NCI-H2029 (cell line): ENCODE measurements at regions not wholly inside any gene's neighbourhood (a gene's known extent, or its start where the extent isn't known, plus 50 kb on each side); places are given as distances from the start of the nearest gene placed in this dataset.
"Not testable (repeated sequence)": the region's sequence is repeated elsewhere in the genome, so short reads cannot be mapped to it uniquely, and the experiment has no call there.

ENCODE experiments used
- DNase-seq: peaks from one replicate; lab custom pipeline; 2025; lab: John Stamatoyannopoulos, UW

DNA sequence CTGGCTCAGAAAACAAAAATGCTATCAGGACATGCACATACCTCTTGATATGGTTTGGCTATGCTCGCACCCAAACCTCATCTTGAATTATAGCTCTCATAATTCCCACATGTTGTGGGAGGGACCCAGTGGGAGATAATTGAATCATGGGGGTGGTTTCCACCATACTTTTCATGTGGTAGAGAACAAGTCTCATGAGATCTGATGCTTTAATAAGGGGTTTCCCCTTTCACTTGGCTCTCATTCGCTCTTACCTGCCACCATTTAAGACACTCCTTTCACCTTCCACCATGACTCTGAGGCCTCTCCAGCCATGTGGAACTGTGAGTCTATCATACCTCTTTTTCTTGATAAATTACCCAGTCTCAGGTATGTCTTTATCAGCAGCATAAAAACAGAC is 958.6 kb downstream of the TRAM1L1 start:
- no peak for DNase-seq

DNA sequence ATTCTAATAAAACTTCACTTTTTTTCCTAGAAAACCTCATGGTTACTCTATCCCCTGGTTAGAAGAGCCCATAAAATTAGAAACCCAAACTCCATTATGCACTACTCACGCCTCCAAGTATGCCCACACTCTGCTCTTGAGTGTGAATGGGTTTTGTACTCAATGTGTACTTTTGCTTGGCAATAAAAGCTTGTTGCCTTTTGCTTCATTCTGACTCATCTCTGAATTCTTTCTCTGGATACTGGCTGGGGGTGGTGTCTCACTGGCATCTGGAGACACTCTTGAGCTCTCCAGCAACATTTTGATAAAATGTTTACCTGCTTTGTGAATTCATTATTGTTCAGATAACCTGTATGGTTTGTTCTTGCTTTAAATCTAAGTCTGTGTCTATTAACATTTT is 963.3 kb downstream of the TRAM1L1 start:
- no peak for DNase-seq

DNA sequence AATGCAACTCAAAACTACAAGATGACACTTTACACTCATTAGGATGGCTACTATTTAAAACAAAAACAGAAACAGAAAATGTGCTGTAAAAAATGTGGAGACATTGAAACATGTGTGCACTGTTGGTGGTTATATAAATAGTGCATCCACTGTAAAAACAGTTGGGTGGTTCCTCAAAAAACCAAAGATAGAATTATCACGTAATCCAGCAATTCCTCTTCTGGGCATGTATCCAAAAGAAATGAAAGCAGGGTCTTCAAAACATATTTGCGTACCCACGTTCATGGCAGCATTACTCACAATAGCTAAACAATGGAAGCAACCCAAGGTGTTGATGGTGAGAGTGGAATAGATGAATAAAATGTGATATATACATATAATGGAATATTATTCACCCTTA is 967.2 kb downstream of the TRAM1L1 start:
- DNase-seq: no peak

GRCh38 chr4:116112861-116113260 is 972.5 kb downstream of the TRAM1L1 start:
- not testable (repeated sequence) for DNase-seq

- DNase-seq: no peak
Measured at GRCh38 chr4:116110713-116111112, 974.7 kb downstream of the TRAM1L1 start.

DNA sequence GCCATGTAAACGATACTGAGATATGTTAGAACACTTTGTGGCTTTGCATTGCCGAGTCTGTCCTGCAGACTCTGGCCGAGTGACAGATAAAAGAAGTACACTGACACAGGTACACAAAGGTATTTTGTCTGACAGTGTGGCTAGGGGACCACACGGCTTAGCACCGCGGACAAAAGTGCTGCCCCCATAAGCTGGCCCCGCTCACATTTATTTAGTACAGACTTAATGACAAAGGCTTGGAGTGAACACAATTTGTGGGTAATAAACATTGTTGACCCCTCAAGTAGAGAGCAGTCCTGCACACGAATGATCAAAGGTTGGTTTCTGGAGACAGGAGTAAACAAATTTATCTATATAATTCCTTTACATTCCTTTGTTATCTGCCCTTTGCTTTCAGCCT is 976.8 kb downstream of the TRAM1L1 start:
- no peak for DNase-seq

DNA sequence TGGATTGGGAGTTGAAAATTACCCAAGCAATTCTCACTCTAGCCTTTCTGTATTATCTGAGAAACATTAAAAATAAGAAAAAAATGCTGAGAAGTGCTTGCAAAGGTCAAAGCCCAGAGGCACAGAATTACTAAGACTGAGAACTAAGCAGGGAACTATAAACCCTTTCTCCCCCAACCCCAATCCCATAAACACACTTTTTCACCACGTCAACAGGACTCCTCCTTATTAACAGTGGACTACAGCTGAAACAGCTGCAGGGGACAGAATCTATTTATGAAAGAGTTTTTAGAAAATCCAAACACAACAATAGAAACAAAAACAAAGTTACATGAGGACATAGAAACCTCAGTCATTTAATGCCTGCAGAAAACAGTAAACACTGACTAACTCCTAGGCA is 984.1 kb downstream of the TRAM1L1 start:
- DNase-seq: no peak

DNA sequence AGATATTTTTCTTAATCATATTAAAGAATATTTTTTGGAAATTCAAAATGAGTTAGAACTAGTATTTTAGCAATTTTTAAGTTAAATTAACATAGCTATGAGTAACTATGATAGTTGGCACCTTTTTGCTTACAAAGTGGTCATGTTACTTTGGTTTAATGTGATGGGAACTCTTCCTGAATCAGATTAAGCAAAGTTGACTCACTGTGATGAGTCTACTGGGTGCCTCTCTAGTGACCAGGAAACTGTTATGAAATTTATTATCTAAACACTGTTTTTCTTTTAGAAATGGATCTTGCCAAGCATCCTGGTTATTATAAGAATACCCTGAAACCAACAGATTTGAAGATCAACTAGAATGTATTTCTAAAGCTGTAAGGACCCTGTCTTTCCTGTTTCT is 985.8 kb downstream of the TRAM1L1 start:
- no peak for DNase-seq

DNA sequence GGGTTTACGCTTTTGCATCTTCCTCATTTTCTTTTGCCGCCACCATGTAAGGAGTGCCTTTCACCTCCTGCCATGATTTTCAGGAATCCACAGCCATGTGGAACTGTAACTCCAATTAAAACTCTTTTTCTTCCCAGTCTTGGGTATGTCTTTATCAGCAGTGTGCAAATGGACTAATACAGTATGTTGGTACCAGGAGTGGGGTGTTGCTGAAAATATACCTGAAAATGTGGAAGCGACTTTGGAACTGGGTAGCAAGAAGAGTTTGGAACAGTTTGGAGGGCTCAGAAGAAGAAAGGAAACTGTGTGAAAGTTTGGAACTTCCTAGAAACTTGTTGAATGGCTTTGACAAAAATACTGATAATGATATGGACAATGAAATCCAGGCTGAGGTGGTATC is 983.9 kb upstream of the NDST4 start:
- DNase-seq: not testable (repeated sequence)

GRCh38 chr4:116092961-116093360 is 979.5 kb upstream of the NDST4 start:
- no peak for DNase-seq

DNA sequence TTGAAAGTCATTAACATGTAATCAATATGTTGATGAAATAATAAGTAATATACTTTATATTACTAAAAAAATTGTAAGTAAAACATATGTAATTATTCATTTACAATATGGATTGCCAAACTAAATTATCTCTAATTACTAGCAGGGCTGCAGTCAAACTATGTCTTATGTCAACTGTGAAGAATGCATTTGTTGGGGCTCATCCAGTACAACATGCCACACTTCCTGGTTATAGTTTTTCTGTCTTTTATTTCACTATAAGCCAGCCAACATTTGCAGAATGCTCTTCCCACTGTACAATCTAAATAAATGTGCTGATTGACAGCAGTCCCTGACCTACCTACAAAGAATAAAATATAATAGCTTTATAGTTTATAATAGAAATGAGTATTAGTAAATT is 975.4 kb upstream of the NDST4 start:
- DNase-seq: no peak

GRCh38 chr4:116082808-116083366 is 969.5 kb upstream of the NDST4 start:
- no peak for DNase-seq

DNA sequence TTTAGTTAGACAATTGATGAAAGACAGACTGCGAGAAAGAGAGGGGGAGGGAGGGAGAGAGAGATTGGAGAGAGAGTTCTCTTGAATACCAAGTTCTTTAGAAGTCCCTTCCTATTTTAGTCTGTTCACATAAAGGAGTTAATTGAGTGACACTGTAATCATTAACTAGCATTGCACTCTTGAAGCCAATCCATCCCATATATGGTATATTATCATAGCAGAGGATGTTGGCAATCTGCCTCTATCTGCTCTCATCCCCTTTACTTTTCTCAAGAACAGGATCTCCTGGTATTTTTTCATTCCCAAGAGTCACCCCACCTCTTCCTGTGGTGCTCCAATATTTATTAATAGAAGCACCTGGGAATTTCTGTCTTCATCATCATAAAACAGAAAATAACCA is 959.6 kb upstream of the NDST4 start:
- DNase-seq: no peak

- DNase-seq: no peak
Measured at GRCh38 chr4:116070283-116070682, 956.9 kb upstream of the NDST4 start.

DNA sequence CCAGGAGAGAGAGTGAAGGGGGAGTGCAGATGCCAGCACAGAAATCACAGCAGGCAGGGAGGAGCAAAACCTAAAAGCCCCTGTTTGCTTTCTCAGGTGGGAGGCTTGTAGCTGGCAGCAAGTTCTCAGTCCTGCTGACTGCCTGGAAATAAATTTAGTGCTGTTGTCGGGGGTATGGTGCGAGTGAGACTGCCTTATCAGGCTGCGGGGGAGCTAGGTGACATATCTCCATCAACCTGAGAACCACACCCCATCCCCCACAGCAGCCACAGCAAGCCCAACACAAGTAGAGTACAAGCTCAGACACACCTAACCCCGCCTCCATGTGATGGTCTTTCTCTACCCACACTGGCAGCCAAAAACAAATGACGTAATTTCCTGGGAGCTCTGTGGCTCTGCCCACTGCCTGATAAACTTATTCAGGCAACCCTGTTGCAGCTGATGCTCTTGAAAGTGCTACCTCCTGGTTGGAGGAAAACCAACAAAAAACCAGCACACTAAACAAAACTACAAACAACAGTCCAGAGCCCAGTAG is 953.4 kb upstream of the NDST4 start:
- DNase-seq: no peak

DNA sequence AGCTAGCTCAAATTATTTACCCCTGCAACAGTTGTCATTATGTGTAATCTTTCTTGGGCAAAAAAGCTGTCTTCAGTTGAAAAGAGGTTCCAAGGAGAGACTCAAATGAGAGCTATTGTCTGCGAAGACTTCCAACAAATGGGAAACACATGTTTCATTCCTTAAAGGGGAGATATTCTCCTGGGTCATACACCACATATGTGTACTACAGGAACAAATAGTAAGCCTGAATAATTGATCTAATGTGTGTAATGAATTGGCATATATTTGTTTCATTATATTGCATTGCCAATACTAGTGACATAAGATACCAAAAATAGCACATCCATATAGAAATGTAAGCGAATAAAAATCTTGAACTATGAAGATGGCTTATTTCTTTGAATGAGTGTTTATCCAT is 950.9 kb upstream of the NDST4 start:
- DNase-seq: no peak

DNA sequence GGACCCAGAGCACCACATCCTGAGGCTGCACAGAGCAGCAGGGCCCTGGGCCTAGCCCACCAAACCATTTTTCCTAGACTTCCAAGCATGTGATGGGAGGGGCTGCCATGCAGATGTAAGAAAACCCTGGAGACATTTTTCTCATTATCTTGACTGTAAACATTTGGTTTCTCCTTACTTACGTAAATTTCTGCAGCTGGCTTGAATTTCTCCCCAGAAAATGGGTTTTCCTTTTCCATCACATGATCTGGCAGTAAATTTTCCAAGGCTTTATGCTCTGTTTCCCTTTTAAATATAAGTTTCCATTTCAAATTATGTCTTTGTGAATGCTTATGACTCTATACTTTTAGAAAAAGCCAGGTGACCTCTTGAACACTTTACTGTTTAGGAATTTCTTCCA is 945.9 kb upstream of the NDST4 start:
- DNase-seq: no peak

DNA sequence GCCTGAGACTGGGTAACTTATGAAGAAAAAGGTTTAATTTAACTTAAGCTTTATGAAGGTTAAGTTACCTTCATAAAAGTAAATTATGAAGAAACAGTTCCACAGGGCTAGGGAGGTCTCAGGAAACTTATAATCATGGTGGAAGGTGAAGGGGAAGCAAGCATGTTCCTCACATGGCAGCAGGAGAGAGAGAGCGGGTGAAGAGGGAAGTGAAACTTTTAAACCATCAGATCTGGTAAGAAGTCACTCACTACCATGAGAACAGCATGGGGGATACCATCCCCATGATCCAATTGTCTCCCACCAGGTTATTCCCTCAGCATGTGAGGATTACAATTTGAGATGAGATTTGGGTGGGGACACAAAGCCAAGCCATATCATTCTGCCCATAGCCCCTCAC is 944.7 kb upstream of the NDST4 start:
- DNase-seq: no peak

DNA sequence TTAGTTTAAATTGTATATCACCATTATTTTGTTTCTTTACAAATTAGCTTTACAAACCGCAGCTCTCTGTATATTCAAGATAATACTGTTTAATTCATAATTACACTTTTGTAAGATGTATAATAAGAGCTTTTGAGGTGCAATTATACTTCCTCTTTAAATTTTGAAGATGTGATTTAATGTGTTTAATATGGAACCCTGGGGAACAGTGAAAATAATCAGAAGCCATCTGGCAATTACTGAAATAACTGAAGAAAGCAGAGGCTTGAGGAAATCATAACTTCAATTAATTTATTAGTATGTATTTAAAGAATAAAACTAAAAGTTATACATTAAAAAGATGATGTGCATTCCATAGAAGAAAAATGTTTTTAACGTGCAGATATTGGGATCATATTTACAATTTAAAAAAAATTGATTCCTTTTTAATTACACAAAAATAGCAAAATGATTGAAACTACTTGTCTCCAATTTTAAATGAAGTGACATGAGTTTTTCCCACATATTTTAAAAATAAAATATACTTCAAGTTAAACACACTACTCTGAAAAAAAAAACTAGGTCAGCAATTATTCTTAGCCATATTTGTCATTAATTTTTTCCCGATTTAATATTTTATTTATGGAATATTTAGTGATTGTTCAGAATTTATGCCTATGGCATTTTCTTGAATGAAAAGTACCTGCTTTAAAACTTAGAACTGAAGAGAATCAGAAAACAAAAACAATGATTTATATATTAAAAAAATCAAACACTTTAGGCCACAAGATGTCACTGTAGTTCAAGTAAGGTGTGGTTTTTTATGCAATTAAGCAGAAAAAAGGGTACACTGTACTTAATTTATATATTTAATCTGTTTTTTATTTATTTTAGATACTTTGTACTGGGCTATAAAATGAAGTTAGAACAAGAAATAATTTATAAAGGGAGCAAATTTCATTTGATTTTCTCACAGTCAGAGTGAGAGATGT is 942.7 kb upstream of the NDST4 start:
- DNase-seq: no peak

- DNase-seq: no peak
Measured at GRCh38 chr4:116027311-116027710, 913.9 kb upstream of the NDST4 start.

DNA sequence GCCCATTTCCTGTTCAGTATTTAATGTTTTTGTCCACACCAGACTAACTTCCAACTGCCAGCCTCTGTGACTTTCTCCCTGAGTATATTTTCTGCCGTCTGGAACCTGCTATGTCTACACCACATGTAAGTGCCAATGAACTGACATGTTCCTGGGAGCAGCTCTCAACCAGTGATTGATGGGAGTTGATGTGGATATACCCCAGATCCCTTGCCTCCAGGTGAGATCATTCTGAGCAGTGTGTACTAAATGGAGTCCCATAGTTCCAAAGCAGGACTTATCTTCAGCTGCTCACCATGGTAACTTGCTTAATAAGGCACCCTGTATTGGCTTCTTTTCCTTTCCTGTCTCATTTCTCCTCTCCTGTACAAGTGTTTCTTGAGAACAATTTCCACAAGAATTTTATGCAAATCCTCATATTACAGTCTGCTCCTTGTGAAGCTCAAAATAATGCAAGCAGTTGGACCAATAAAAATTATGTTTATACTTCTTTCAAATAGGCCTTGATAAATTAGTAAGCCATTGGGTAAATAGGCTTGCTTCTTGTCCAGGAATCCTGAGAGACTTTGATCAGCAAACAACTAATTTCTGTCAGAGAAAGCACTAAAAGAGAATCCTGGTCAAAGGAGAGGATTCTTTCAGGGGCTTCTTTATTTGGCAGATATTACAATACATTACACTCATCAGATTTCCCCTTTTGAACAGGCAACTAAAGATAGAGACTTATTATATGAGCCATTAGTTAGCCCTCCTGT is 911.7 kb upstream of the NDST4 start:
- no peak for DNase-seq

- DNase-seq: no peak
Measured at GRCh38 chr4:116023049-116023448, 909.6 kb upstream of the NDST4 start.
